ENCODE measurements at regions not wholly inside any gene's neighbourhood (a gene's known extent, or its start where the extent isn't known, plus 50 kb on each side); places are given as distances from the start of the nearest gene placed in this dataset.

DNA sequence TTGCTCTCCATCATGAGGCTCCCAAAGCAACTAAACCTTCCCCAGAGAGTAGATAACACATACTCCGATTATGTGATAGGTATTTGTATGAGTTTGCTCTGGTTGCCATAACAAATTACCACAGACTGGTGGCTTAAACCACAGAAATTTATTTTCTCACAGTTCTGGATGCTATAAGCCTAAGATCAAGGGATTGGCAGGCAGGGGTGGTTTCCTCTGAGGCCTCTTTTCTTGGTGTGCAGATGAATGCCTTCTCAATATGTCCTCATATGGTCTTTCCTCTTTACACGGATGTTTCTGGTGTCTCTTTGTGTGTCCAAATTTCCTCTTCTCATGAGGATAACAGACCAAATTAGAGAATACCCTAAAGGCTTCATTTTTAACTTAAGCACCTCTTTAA, 285.8 kb upstream of the GRIP1 start:
- no peak for DNase-seq (ENCODE audit: low read depth)

DNA sequence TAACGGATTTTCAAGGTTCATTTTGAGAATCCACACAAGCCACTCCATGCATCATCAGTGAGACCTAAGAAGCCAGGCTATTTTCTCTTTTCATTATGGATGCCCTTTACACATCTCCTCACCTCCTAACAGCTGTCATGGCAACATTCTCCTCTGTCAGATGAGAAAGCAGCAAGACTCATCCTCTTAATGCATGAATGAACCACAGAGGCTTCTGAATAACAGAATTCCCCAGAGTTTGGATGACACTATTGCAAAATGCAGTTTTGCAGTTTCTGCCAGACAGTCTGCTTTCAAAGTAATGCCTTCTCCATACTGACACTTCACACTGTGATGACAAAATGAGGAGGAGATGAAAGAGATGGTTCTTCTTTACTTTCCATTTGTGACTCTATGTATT, 286.7 kb upstream of the GRIP1 start:
- no peak for DNase-seq (ENCODE audit: low read depth)

DNA sequence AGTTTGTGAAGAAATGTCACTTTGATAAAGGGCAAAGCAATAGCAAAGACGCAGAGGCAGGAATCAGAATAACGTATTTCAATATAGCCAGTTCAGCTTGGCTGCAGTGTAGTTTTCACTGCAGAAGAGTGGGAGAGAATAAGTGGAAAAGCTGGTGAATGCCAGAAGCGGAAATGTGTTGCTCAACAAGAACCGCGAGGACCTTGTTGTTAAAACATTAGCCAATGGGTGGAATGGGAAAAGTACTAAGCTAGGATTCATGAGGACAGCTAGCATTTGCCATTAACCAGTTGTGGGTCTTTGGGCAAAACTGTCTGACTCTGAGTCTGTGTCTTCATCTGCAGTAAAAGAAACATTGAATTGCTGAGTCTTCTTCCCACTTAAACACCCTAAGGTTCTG, 292.9 kb upstream of the GRIP1 start:
- DNase-seq (ENCODE audit: low read depth): no peak

GRCh38 chr12:66976526-66976925, 292.6 kb upstream of the CAND1 start:
- DNase-seq (ENCODE audit: low read depth): no peak

- DNase-seq (ENCODE audit: low read depth): no peak
Observed at GRCh38 chr12:66978802-66979201, 290.4 kb upstream of the CAND1 start.

GRCh38 chr12:66979251-66979650, 289.9 kb upstream of the CAND1 start:
- DNase-seq (ENCODE audit: low read depth): no peak

DNA sequence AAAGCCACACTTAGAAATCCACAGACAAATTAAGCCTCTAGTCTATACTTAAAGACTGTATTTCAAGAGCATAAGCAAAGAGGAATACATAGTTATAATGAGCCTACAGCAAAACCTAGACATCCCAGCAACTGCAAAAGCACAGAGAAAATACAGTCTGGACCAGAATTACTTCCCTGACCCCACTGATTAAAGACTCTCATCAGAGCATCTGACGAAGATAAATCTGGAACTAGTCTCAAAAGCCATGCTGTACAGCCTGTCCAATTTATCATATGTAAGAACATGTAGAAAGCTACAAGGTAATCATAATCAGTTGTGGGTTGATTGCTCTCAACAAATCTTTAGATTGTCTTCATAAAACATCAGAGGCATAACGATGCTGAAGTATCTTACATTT, 285.1 kb upstream of the CAND1 start:
- no peak for DNase-seq (ENCODE audit: low read depth)

DNA sequence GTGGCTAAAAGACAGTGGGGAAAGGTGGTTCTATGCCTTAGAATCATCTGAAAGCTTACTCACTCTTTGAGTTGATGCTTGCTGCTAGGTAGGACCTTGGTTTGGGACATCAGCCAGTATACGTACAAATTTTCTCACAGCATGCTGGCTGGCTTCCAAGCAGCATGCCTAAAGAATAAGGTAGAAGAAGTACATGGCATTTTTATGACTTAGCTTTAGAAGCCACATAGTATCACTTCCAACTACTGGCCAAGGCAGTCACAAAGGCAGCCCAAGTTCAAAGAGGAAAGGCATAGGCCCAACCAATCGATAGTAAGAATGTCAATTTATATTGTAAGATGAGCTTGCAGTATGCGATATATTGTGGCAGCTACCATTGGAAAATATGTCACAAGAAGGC, 284.2 kb upstream of the CAND1 start:
- no peak for DNase-seq (ENCODE audit: low read depth)

- no peak for DNase-seq (ENCODE audit: low read depth)
Observed at GRCh38 chr12:66999141-66999540, 270.0 kb upstream of the CAND1 start.

- DNase-seq (ENCODE audit: low read depth): no peak
Observed at GRCh38 chr12:67001251-67001650, 267.9 kb upstream of the CAND1 start.

GRCh38 chr12:67002720-67003119, 266.4 kb upstream of the CAND1 start:
- DNase-seq (ENCODE audit: low read depth): no peak

DNA sequence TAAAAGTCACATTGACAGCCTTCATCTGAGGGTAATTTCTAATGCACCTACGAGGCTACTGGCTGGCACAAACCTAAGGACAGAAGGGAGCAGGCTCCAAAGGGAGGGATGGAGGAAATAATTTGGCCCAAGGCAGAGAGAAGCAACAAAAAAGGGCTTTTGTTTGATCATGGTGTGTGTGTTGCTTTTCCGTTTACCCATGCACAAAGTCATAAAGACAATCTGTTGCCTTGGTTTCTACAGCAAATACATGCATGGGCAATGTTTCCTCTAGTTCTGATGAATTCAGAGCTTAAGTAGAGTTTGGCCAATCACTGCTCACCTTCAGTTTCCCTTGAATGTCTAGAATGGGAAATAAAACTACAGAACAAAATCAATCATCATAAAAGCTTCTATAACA, 262.5 kb upstream of the CAND1 start:
- no peak for DNase-seq (ENCODE audit: low read depth)

- no peak for DNase-seq (ENCODE audit: low read depth)
Observed at GRCh38 chr12:67014642-67015041, 254.5 kb upstream of the CAND1 start.

DNA sequence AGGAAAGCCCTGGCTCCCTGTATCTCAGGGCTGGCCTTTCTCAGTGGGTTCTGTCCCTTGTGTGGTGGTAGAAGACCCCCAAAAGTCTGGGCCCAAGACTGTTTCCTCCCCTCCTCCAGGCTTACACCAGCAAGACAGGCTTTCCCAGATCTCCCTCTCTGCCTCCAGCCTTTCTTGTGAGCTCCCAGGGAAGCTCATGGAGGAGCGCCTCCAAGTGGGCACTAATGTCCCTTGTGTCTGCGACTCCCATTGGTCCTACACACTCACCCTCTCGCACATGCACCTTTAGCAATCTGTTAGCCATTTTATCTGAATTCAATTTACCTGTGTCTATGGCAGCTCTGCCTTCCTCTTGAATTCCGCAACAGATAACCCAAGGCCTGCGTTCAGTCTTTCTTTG, 251.1 kb upstream of the CAND1 start:
- DNase-seq (ENCODE audit: low read depth): no peak

GRCh38 chr12:67019070-67019469, 250.1 kb upstream of the CAND1 start:
- no peak for DNase-seq (ENCODE audit: low read depth)

GRCh38 chr12:67025543-67026114, 243.5 kb upstream of the CAND1 start:
- DNase-seq (ENCODE audit: low read depth): peak; percentile 14

GRCh38 chr12:67026487-67027246, 242.5 kb upstream of the CAND1 start:
- no peak for DNase-seq (ENCODE audit: low read depth)

DNA sequence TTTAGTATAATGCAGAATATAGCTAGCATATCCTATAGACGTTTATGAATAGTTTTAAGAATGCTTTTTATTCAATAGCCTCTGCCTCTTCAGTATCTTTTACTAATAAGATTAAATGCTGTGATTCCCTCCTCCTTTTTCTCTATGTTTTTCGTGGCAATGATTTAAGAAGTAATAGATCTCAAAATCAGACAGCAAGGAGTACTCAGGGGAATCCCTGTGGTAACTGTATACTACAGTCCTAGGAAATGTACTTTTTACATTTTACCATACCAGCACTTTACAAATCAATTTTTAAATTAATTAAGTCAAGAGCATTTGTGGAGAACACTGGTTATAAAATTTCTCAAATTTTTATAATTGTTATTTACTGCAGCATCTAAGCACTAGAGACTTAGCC, 240.6 kb upstream of the CAND1 start:
- no peak for DNase-seq (ENCODE audit: low read depth)

DNA sequence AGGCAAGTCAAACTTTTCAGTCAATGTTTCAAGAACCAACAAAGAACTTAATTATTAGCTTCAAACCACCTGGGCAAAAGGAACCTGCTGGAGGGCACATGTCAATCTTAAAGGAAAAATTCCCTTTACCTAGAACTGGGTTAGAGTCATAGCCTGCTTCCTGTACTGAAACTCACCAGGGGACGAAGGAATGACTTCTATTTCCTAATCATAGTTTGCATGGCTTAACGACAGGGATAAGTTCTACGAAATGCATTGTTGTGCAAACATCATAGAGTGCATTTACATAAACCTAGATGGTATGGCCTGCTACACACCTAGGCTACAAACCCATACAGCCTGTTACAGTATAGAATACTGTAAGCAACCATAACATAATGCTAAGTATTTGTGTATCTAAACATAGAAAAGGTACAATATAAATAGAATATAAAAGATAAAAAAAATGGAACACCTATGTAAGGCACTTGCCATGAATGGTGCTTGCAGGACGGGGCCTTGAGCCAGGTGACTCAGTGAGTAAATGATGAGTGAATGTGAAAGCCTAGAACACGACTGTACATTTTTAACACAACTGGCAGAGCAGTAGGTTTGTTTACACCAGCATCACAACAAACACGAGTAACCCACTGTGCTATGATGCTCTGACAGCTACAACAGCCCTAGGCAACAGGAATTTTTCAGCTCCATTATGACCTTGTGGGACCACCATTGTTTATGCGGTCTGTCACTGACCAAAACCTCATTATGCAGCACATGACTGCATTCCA, 234.9 kb upstream of the CAND1 start:
- no peak for DNase-seq (ENCODE audit: low read depth)

GRCh38 chr12:67035121-67035520, 234.0 kb upstream of the CAND1 start:
- no peak for DNase-seq (ENCODE audit: low read depth)

DNA sequence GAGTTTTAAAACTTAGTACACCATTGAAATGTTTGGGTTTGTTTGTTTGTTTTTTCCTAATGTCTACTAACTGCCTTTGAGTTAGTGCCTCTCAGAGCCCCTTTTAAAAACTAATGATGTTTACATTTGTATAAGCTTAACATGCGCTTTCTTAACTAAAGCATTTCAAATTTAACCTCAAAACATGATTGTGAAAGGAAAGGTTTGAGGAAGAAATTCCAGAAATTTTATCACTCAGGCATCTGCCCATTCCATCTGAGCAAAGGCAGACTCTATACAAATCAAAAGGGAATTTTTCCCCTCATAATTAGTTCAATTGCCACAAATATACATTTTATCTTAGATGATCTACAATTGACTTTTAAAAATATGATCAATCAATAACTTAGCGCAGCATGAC, 230.7 kb upstream of the CAND1 start:
- DNase-seq (ENCODE audit: low read depth): no peak

DNA sequence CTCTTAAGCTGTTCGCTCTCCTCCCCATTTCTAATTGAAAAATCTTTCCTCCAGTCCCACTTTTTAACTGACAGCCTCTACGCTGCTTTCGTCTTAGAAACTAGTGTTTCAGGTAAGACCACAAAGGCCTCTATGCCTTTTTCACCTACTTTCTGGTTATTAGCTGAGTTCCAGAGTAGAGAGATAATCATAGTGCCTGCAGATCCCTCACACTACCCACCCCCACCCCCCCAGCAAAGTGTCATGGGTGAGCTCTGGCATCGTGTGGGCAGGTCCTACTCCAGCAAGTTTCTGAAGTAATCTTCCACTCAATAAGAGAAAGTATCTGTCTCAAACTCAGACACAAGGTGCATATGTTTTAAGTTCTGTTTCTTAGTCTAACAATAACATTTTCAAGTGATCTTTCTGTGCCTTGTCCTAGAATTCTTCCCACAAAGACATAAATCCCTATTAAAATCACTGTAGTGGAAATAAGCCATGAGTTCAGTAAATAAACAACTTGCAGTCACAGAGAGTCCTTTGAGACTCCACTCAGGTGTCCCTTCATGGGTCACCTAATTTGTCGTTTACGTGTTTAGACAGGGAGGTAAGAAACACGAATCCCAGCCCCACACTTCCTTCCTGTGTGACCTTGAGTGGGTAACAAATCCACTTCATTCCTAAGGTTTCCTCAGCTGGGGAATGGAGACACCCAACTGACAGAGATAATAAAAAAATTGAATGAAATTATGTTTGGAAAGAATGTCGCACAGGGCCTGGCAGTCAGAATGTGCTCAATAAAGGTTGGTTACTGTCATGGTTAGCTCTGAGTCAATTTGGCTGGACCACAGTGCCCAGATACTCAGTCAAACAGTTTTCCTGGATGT, 228.9 kb upstream of the CAND1 start:
- no peak for DNase-seq (ENCODE audit: low read depth)

- no peak for DNase-seq (ENCODE audit: low read depth)
Observed at GRCh38 chr12:67040861-67041137, 228.4 kb upstream of the CAND1 start.
